PC-9 (cell line): ENCODE measurements at regions not wholly inside any gene's neighbourhood (a gene's known extent, or its start where the extent isn't known, plus 50 kb on each side); places are given as distances from the start of the nearest gene placed in this dataset.

Experiments used
- BruUV-seq: library from RNA; stranded (reverse); fragments of 400-500 nt; replicated peaks from 2 replicates; lab custom pipeline; 2021; lab: Mats Ljungman, UMichigan
- CTCF ChIA-PET: fragments of 300-600 bp; sonication (Branson Sonifier 250); formaldehyde crosslinking; loops from one replicate; lab custom pipeline; 2022; ENCODE audit warnings: antibody characterized with exemption; lab: Charles Lee
- POLR2A ChIA-PET: fragments of 300-600 bp; sonication (Branson Sonifier 250); formaldehyde crosslinking; loops from one replicate; lab custom pipeline; 2022; ENCODE audit warnings: antibody characterized with exemption; ENCODE audit not compliant: unreplicated experiment; lab: Charles Lee
- DNase-seq, 2 experiments: peaks; one replicate each; pipeline versions ENCODE4 v3.0.0 to v3.0.0-alpha.2; 2015 to 2022; ENCODE audit warnings: mixed read lengths in 1 of 2
- H2AFZ ChIP-seq: fragments of 200-600 bp; sonication (generic); 2 replicates; pipeline ENCODE4 v1.8.1; 2017; ENCODE audit warnings: antibody characterized with exemption
- H3F3A ChIP-seq: fragments of 200-600 bp; sonication (generic); 2 replicates; pipeline ENCODE4 v1.8.1; 2017; ENCODE audit warnings: antibody characterized with exemption, mild to moderate bottlenecking, low read depth; ENCODE audit not compliant: insufficient read depth
- H3K27ac ChIP-seq: fragments of 200-600 bp; sonication (generic); 2 replicates; pipeline ENCODE4 v1.6.1; 2016; ENCODE audit warnings: mixed run types
- H3K27me3 ChIP-seq: fragments of 200-600 bp; sonication (generic); 2 replicates; pipeline ENCODE4 v1.6.1; 2016; ENCODE audit warnings: low read depth, mixed run types; ENCODE audit not compliant: insufficient read depth
- H3K36me3 ChIP-seq: fragments of 200-600 bp; sonication (generic); 2 replicates; pipeline ENCODE4 v1.6.1; 2016; ENCODE audit warnings: low read depth, mixed run types
- H3K4me1 ChIP-seq: fragments of 200-600 bp; sonication (generic); replicated peaks from 2 replicates; pipeline ENCODE4 v1.6.1; 2016; ENCODE audit warnings: mixed run types; ENCODE audit not compliant: insufficient read depth
- H3K4me2 ChIP-seq: fragments of 200-600 bp; sonication (generic); 2 replicates; pipeline ENCODE4 v1.6.1; 2017; ENCODE audit warnings: mixed run types
- H3K4me3 ChIP-seq: fragments of 200-600 bp; sonication (generic); 2 replicates; pipeline ENCODE4 v1.6.1; 2016; ENCODE audit warnings: mixed run types
- H3K79me2 ChIP-seq: fragments of 200-600 bp; sonication (generic); 2 replicates; pipeline ENCODE4 v1.6.1; 2017; ENCODE audit warnings: low read depth, mixed run types
- H3K9me2 ChIP-seq: fragments of 200-600 bp; sonication (generic); 2 replicates; pipeline ENCODE4 v1.8.1; 2017; ENCODE audit warnings: mild to moderate bottlenecking; ENCODE audit not compliant: insufficient read depth
- H3K9me3 ChIP-seq: fragments of 200-600 bp; sonication (generic); 2 replicates; pipeline ENCODE4 v1.8.1; 2016; ENCODE audit warnings: low read depth; ENCODE audit not compliant: insufficient read depth
- H4K20me1 ChIP-seq: fragments of 200-600 bp; sonication (generic); 2 replicates; pipeline ENCODE4 v1.8.1; 2017; ENCODE audit not compliant: insufficient read depth
- EZH2 ChIP-seq: fragments of 200-600 bp; sonication (generic); IDR thresholded peaks from 2 replicates; pipeline ENCODE4 v1.8.0; 2017; ENCODE audit warnings: antibody characterized with exemption, low read depth
- intact Hi-C: fragments of 100-400 bp; cut with micrococcal nuclease; formaldehyde crosslinking; loops from one replicate; pipeline ENCODE4 v1.10.0; 2022; ENCODE audit not compliant: unreplicated experiment
- TF ChIP-seq, protein P1 (sequence below): fragments of 200-600 bp; sonication (generic); conservative IDR thresholded peaks from 2 replicates; pipeline ENCODE4 v1.6.1; 2017; ENCODE audit warnings: mixed run types, antibody characterized with exemption, mild to moderate bottlenecking, moderate library complexity

GRCh38 chr5:2258861-2259260 lies 376.1 kb upstream of the IRX4 start:
- H3K36me3 ChIP-seq, result no peaks in the 10 kb centered on the region
- no peaks in the 10 kb centered on the region for H3K4me1 ChIP-seq
- POLR2A ChIA-PET, result no interaction called here
- H3K4me2 ChIP-seq, result no peak overlapping the region
- H3K27me3 ChIP-seq, result peaks cover 98% of the 10 kb centered on the region
- TF ChIP-seq EZH2, result no peak
- TF ChIP-seq, protein P1, sequence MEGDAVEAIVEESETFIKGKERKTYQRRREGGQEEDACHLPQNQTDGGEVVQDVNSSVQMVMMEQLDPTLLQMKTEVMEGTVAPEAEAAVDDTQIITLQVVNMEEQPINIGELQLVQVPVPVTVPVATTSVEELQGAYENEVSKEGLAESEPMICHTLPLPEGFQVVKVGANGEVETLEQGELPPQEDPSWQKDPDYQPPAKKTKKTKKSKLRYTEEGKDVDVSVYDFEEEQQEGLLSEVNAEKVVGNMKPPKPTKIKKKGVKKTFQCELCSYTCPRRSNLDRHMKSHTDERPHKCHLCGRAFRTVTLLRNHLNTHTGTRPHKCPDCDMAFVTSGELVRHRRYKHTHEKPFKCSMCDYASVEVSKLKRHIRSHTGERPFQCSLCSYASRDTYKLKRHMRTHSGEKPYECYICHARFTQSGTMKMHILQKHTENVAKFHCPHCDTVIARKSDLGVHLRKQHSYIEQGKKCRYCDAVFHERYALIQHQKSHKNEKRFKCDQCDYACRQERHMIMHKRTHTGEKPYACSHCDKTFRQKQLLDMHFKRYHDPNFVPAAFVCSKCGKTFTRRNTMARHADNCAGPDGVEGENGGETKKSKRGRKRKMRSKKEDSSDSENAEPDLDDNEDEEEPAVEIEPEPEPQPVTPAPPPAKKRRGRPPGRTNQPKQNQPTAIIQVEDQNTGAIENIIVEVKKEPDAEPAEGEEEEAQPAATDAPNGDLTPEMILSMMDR, result no peak
- no peaks in the 10 kb centered on the region for H3F3A ChIP-seq
- DNase-seq, result no peak
- H2AFZ ChIP-seq, result no peak overlapping the region
- H3K4me3 ChIP-seq, result no peak overlapping the region
- no peak overlapping the region for H3K27ac ChIP-seq
- no peaks in the 10 kb centered on the region for H4K20me1 ChIP-seq
- BruUV-seq, result no TSS peak
- intact Hi-C loops, result no loop called here
- CTCF ChIA-PET, result no interaction called here
- no peaks in the 10 kb centered on the region for H3K9me2 ChIP-seq
- H3K9me3 ChIP-seq, result no peaks in the 10 kb centered on the region
- no peaks in the 10 kb centered on the region for H3K79me2 ChIP-seq

GRCh38 chr5:2257326-2258244 lies 374.9 kb upstream of the IRX4 start:
- ChIA-PET CTCF (no interaction called here), POLR2A (no interaction called here)
- Histone ChIP-seq H3K27me3 (peaks cover 98% of the 10 kb centered on the region), H3K9me3 (no peaks in the 10 kb centered on the region), H2AFZ (no peak overlapping the region), H3K4me3 (no peak overlapping the region), H3F3A (no peaks in the 10 kb centered on the region), H3K27ac (no peak overlapping the region), H3K36me3 (no peaks in the 10 kb centered on the region), H4K20me1 (peaks cover 2% of the 10 kb centered on the region; the same call in 1 of the 2 replicates), H3K79me2 (no peaks in the 10 kb centered on the region), H3K4me1 (no peaks in the 10 kb centered on the region), H3K4me2 (no peak overlapping the region), H3K9me2 (no peaks in the 10 kb centered on the region)
- TF ChIP-seq EZH2, result no peak
- DNase-seq, result no peak
- intact Hi-C loops, result no loop called here
- no TSS peak for BruUV-seq

DNA sequence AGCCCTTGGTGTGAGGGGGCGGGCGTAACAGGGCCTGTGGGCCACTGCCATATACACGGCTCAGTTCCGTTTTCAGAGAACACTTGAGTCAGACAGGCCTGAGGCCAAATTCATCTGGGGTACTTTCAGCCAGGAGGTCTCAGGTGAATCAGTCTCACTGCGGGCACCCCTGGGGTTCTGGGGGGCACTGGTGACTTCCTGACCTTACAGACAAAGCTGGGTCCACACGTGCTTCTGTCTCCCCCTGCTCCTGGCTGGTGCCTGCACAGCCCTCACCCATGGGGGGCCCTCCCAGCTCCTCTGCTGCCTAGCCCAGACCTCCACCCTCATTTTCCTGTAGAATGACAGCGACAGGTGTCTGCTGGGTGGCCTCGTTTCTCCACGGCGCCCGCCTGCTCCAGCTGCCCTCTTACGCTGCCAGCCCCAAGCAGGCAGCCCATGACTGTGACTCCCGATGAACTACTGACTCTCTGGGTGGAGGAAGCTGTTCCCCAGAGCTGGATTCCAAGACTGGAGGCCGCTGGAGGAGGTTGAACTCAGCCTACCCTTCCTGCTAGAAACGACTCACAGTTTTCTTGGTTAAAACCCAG lies 374.1 kb upstream of the IRX4 start:
- Histone ChIP-seq H3K9me3 (no peaks in the 10 kb centered on the region), H3K27ac (no peak overlapping the region), H3K4me1 (no peaks in the 10 kb centered on the region), H4K20me1 (peaks cover 2% of the 10 kb centered on the region; the same call in 1 of the 2 replicates), H3K9me2 (no peaks in the 10 kb centered on the region), H3K4me2 (no peak overlapping the region), H3K79me2 (no peaks in the 10 kb centered on the region), H3F3A (no peaks in the 10 kb centered on the region), H2AFZ (no peak overlapping the region), H3K36me3 (no peaks in the 10 kb centered on the region), H3K27me3 (peaks cover 98% of the 10 kb centered on the region), H3K4me3 (no peak overlapping the region)
- intact Hi-C loops, result no loop called here
- CTCF ChIA-PET, result no interaction called here
- no peak for DNase-seq
- POLR2A ChIA-PET, result no interaction called here
- BruUV-seq, result no TSS peak
- TF ChIP-seq, protein P1, result no peak
- TF ChIP-seq EZH2, result no peak
